Osteocyte (in vitro differentiated cells): ENCODE measurements at regions not wholly inside any gene's neighbourhood (a gene's known extent, or its start where the extent isn't known, plus 50 kb on each side); places are given as distances from the start of the nearest gene placed in this dataset.

Source experiments
- DNase-seq: peaks from one replicate; pipeline ENCODE4 v3.0.0; 2021; ENCODE audit warnings: mixed read lengths; ENCODE audit not compliant: unreplicated experiment; ENCODE audit errors: extremely low spot score
- H3K27ac Mint-ChIP-seq: one replicate; pipeline ENCODE4 v1.8.0; 2021; ENCODE audit warnings: mild to moderate bottlenecking, mixed read lengths; ENCODE audit not compliant: unreplicated experiment
- H3K27me3 Mint-ChIP-seq: one replicate; pipeline ENCODE4 v1.8.0; 2021; ENCODE audit warnings: mixed read lengths; ENCODE audit not compliant: unreplicated experiment
- H3K36me3 Mint-ChIP-seq: one replicate; pipeline ENCODE4 v1.8.0; 2021; ENCODE audit warnings: mixed read lengths; ENCODE audit not compliant: unreplicated experiment
- H3K4me1 Mint-ChIP-seq: one replicate; pipeline ENCODE4 v1.8.0; 2021; ENCODE audit warnings: mixed read lengths; ENCODE audit not compliant: unreplicated experiment
- H3K4me3 Mint-ChIP-seq: one replicate; pipeline ENCODE4 v1.8.0; 2021; ENCODE audit warnings: mild to moderate bottlenecking, moderate library complexity, mixed read lengths; ENCODE audit not compliant: unreplicated experiment
- H3K9me3 Mint-ChIP-seq: one replicate; pipeline ENCODE4 v1.8.0; 2021; ENCODE audit warnings: mixed read lengths; ENCODE audit not compliant: unreplicated experiment
- TF ChIP-seq, protein P1 (sequence below): fragments of 200-600 bp; sonication (generic); IDR thresholded peaks from 2 replicates; pipeline ENCODE4 v1.5.0; 2021; ENCODE audit warnings: antibody characterized with exemption, mild to moderate bottlenecking, moderate library complexity

DNA sequence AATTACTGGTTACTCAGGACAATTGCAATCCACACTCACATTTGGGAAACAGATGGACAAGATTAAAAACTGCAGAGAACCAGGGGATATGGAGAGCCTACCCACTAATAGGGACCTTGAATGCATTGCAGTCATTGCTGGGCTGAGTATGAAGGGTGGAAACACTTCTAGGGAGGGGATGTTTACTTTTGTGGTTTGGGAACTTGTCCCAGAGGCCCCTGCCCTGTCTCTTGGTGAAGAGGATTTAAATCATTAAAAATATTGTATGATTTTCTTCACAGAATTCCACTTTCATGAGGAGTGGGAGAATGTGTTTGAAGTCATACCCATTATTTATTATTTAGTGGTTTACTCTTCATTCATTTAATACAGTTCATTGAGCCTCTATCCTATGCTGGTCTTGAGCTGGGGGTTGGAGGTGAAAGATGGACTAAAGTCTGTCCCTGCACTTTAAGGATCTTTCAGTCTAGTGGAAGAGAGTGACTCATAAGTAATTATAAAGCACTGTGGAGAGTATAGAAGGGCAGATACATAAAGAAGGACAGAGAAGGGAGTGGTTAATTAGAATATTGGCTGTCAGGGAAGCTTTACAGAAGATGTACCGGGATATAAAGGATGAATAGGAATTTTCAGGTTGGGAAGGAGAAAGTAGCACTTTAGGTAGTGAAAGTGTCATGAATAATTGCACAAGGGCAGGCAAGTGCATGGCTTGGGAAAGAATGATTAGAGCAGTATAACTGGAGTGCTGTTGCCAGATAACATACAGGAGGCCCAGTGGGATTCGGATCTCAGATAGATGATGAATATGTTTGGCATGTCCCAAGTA lies 313.4 kb downstream of the LPIN1 start:
- TF ChIP-seq, protein P1, sequence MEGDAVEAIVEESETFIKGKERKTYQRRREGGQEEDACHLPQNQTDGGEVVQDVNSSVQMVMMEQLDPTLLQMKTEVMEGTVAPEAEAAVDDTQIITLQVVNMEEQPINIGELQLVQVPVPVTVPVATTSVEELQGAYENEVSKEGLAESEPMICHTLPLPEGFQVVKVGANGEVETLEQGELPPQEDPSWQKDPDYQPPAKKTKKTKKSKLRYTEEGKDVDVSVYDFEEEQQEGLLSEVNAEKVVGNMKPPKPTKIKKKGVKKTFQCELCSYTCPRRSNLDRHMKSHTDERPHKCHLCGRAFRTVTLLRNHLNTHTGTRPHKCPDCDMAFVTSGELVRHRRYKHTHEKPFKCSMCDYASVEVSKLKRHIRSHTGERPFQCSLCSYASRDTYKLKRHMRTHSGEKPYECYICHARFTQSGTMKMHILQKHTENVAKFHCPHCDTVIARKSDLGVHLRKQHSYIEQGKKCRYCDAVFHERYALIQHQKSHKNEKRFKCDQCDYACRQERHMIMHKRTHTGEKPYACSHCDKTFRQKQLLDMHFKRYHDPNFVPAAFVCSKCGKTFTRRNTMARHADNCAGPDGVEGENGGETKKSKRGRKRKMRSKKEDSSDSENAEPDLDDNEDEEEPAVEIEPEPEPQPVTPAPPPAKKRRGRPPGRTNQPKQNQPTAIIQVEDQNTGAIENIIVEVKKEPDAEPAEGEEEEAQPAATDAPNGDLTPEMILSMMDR: no peak

DNA sequence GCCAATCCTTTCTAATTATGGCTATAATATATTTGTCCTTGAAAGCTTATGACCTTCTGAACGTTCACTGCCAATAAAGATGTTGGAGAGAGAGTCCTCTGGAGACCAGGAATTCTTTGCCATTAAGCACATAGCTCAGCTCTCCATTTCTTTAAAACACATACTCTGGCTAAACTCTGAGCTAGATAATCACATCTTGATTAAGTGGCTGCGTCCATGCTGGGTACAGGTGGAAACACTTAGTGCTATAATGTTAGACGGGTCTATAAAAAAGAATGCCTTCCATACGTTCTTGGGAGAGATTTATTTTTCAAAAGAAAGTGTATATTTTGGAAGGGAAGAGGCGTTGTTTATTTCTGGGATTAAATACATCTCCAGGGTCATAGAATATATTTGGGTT lies 314.5 kb downstream of the LPIN1 start:
- Mint-ChIP-seq H3K27me3 (no peaks in the 10 kb centered on the region), H3K27ac (peak overlapping the region; percentile 63)

More for the DNA sequence above, 313.4 kb downstream of the LPIN1 start:
- Mint-ChIP-seq H3K27ac (peak overlapping the region; percentile 70), H3K4me1 (peaks cover 70% of the 10 kb centered on the region), H3K27me3 (no peaks in the 10 kb centered on the region), H3K36me3 (no peaks in the 10 kb centered on the region), H3K4me3 (no peak overlapping the region), H3K9me3 (peaks cover 5% of the 10 kb centered on the region)
- no peak for DNase-seq

GRCh38 chr2:12061286-12062052 lies 315.0 kb downstream of the LPIN1 start:
- Mint-ChIP-seq H3K27me3 (no peaks in the 10 kb centered on the region), H3K36me3 (no peaks in the 10 kb centered on the region), H3K4me3 (peak overlapping the region; percentile 12), H3K27ac (peak overlapping the region; percentile 63), H3K9me3 (peaks cover 5% of the 10 kb centered on the region), H3K4me1 (peaks cover 79% of the 10 kb centered on the region)
- TF ChIP-seq, protein P1: no peak
- DNase-seq: no peak

More for the DNA sequence above, 314.5 kb downstream of the LPIN1 start:
- Mint-ChIP-seq H3K4me1 (peaks cover 78% of the 10 kb centered on the region), H3K9me3 (peaks cover 5% of the 10 kb centered on the region), H3K4me3 (no peak overlapping the region), H3K36me3 (no peaks in the 10 kb centered on the region)
- TF ChIP-seq, protein P1: no peak
- no peak for DNase-seq

DNA sequence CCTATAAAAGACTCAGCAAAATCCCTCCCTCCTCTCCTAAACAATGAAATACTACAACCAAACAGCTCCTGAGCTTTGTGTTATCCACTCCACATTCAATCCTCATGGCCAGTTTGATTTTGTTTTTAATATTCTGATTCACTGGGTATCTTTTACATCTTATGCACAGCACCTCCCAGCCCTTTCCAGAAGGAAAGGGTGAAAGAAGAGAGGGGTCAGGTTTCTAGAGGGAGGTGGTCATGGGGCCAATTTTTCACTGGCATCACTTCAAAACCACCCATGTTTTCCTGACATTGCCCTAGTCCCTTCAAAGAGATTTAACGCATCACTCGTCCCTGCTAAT lies 315.6 kb downstream of the LPIN1 start:
- TF ChIP-seq, protein P1: no peak
- H3K36me3 Mint-ChIP-seq: no peaks in the 10 kb centered on the region
- H3K4me3 Mint-ChIP-seq: peak overlapping the region; percentile 12
- peaks cover 77% of the 10 kb centered on the region for H3K4me1 Mint-ChIP-seq
- no peak for DNase-seq
- H3K27ac Mint-ChIP-seq: peak overlapping the region; percentile 63
- H3K9me3 Mint-ChIP-seq: peaks cover 5% of the 10 kb centered on the region
- H3K27me3 Mint-ChIP-seq: no peaks in the 10 kb centered on the region

DNA sequence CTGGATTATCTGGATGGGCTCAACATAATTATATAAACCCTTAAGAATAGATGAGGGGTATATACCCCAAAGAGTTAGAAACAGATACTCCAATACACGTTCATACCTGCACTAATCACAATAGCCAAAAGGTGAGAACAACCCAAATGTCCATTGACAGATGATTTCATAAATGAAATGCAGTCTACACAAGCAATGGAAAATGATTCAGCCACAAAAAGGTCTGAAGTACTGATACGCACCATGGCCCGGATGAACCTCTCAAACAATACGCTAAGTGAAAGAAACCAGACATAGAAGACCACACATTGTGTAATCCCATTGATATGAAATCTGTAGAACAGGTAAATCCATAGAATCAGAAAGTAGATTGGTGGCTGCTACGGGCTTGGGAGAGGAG lies 316.8 kb downstream of the LPIN1 start:
- DNase-seq: no peak
- no peaks in the 10 kb centered on the region for H3K27me3 Mint-ChIP-seq
- no peak overlapping the region for H3K27ac Mint-ChIP-seq
- H3K4me3 Mint-ChIP-seq: no peak overlapping the region
- peaks cover 73% of the 10 kb centered on the region for H3K4me1 Mint-ChIP-seq
- H3K36me3 Mint-ChIP-seq: no peaks in the 10 kb centered on the region
- peaks cover 5% of the 10 kb centered on the region for H3K9me3 Mint-ChIP-seq
- TF ChIP-seq, protein P1: no peak
